GM18507 (cell line): ENCODE measurements at regions not wholly inside any gene's neighbourhood (a gene's known extent, or its start where the extent isn't known, plus 50 kb on each side); places are given as distances from the start of the nearest gene placed in this dataset.

Experiments
- DNase-seq: peaks from one replicate; pipeline ENCODE4 v3.0.0; 2011; ENCODE audit warnings: low read depth; ENCODE audit not compliant: insufficient read length; ENCODE audit errors: extremely low spot score
- FAIRE-seq: peaks from 2 replicates; lab custom pipeline; 2011; peaks lifted over from hg19 to GRCh38; lab: Jason Lieb, UNC

- DNase-seq (no peak), FAIRE-seq (no peak)
Measured at GRCh38 chr1:104761961-104762570, 1012.4 kb downstream of the AMY1C start.

- FAIRE-seq (peak; percentile 93), DNase-seq (no peak)
Measured at GRCh38 chr1:104765085-104765484, 1015.4 kb downstream of the AMY1C start.

- FAIRE-seq = peak; percentile 84
- DNase-seq = peak; percentile 7
Measured at GRCh38 chr1:104768466-104768865, 1018.8 kb downstream of the AMY1C start.

- DNase-seq (peak; percentile 5), FAIRE-seq (peak; percentile 77)
Measured at GRCh38 chr1:104780470-104781078, 1030.9 kb downstream of the AMY1C start.

GRCh38 chr1:104785575-104786187 lies 1036.0 kb downstream of the AMY1C start:
- FAIRE-seq (no peak), DNase-seq (no peak)

- FAIRE-seq = no peak
- DNase-seq = no peak
Measured at GRCh38 chr1:104787866-104788510, 1038.3 kb downstream of the AMY1C start.

GRCh38 chr1:104791030-104791429 lies 1041.3 kb downstream of the AMY1C start:
- FAIRE-seq (no peak), DNase-seq (no peak)

GRCh38 chr1:104794035-104794434 lies 1044.3 kb downstream of the AMY1C start:
- no peak for DNase-seq
- no peak for FAIRE-seq

- no peak for FAIRE-seq
- no peak for DNase-seq
Measured at GRCh38 chr1:104795931-104796330, 1046.2 kb downstream of the AMY1C start.

- no peak for FAIRE-seq
- DNase-seq = no peak
Measured at GRCh38 chr1:104797982-104798381, 1048.3 kb downstream of the AMY1C start.

- FAIRE-seq = no peak
Measured at GRCh38 chr1:104801344-104801743, 1051.6 kb downstream of the AMY1C start.

GRCh38 chr1:104804147-104804546 lies 1054.4 kb downstream of the AMY1C start:
- no peak for FAIRE-seq
- no peak for DNase-seq

More at GRCh38 chr1:104801344-104801743, 1051.6 kb downstream of the AMY1C start:
- no peak for DNase-seq

- FAIRE-seq (no peak), DNase-seq (no peak)
Measured at GRCh38 chr1:104807590-104807989, 1057.9 kb downstream of the AMY1C start.

- no peak for FAIRE-seq
- no peak for DNase-seq
Measured at GRCh38 chr1:104825401-104825800, 1075.7 kb downstream of the AMY1C start.

GRCh38 chr1:104830534-104830933 lies 1080.8 kb downstream of the AMY1C start:
- DNase-seq (no peak), FAIRE-seq (no peak)

- FAIRE-seq (no peak), DNase-seq (no peak)
Measured at GRCh38 chr1:104852151-104852550, 1102.5 kb downstream of the AMY1C start.

- DNase-seq = no peak
- FAIRE-seq = no peak
Measured at GRCh38 chr1:104853276-104853675, 1103.6 kb downstream of the AMY1C start.

GRCh38 chr1:104854529-104854928 lies 1104.8 kb downstream of the AMY1C start:
- DNase-seq (no peak), FAIRE-seq (no peak)

- DNase-seq (no peak), FAIRE-seq (no peak)
Measured at GRCh38 chr1:104855550-104855949, 1105.9 kb downstream of the AMY1C start.

GRCh38 chr1:104856091-104856490 lies 1106.4 kb downstream of the AMY1C start:
- FAIRE-seq (no peak), DNase-seq (no peak)

- no peak for FAIRE-seq
- DNase-seq = no peak
Measured at GRCh38 chr1:104856518-104856917, 1106.8 kb downstream of the AMY1C start.
